ENCODE measurements at regions not wholly inside any gene's neighbourhood (a gene's known extent, or its start where the extent isn't known, plus 50 kb on each side); places are given as distances from the start of the nearest gene placed in this dataset.

- H3K4me3 Mint-ChIP-seq = no peak overlapping the region
- no peak overlapping the region for H3K27ac ChIP-seq (ENCODE audit: low read depth)
- H3K36me3 ChIP-seq (ENCODE audit: insufficient read depth) = no peaks in the 10 kb centered on the region
- no peak for TF ChIP-seq EZH2phosphoT487 (IDR thresholded peaks at IDR 0.05; ENCODE audit: unreplicated experiment)
- no peak for TF ChIP-seq NANOG (IDR thresholded peaks at IDR 0.05; ENCODE audit: borderline replicate concordance)
- TF ChIP-seq POLR2AphosphoS5 (IDR thresholded peaks at IDR 0.05; ENCODE audit: low read depth) = no peak
- TF ChIP-seq ZNF114 (CRISPR knock-in tag; IDR thresholded peaks at IDR 0.05) = no peak
- TF ChIP-seq STAT1 (IDR thresholded peaks at IDR 0.05; ENCODE audit: unreplicated experiment) = no peak
- no peak for TF ChIP-seq EZH2 (IDR thresholded peaks at IDR 0.05; ENCODE audit: low read depth, unreplicated experiment)
- TF ChIP-seq ETS1 (IDR thresholded peaks at IDR 0.05) = no peak
- TF ChIP-seq JUNB (IDR thresholded peaks at IDR 0.05; ENCODE audit: unreplicated experiment) = no peak
- TF ChIP-seq ZNF462 (CRISPR knock-in tag; IDR thresholded peaks at IDR 0.05) = no peak
- TF ChIP-seq ZNF331 (CRISPR knock-in tag; IDR thresholded peaks at IDR 0.05; ENCODE audit: low read depth) = no peak
- TF ChIP-seq CREB1 (CRISPR knock-in tag; IDR thresholded peaks at IDR 0.05; ENCODE audit: low read depth) = no peak
- no peak for TF ChIP-seq CTCF (conservative IDR thresholded peaks at IDR 0.05; ENCODE audit: low read depth in 2 of 2)
- TF ChIP-seq REST (IDR thresholded peaks at IDR 0.05; ENCODE audit: unreplicated experiment) = no peak
- H3K36me3 Mint-ChIP-seq (ENCODE audit: low read depth) = no peaks in the 10 kb centered on the region
- H3K27me3 ChIP-seq (ENCODE audit: insufficient read depth) = no peaks in the 10 kb centered on the region
- H4K20me1 ChIP-seq (replicated peaks; ENCODE audit: insufficient read depth) = no peaks in the 10 kb centered on the region
- no peak overlapping the region for H3K4me3 ChIP-seq
- H3K9me2 ChIP-seq (ENCODE audit: insufficient read depth) = 0 out of 2 replicates have a peak, but pooled peaks cover 8% of the 10 kb centered on the region
- no peak for ATAC-seq
- no peak for DNase-seq (ENCODE audit: low spot score)
- H2AFZ ChIP-seq = no peak overlapping the region
- H3K27me3 Mint-ChIP-seq (ENCODE audit: insufficient read depth, low read depth, poor library complexity) = peaks cover 2% of the 10 kb centered on the region
- H3K9me3 Mint-ChIP-seq = no peaks in the 10 kb centered on the region
- H3K79me2 ChIP-seq (replicated peaks; ENCODE audit: insufficient read depth) = no peaks in the 10 kb centered on the region
- H3K27ac Mint-ChIP-seq = no peak overlapping the region
- no peak overlapping the region for H3K4me2 ChIP-seq
- H3K4me1 ChIP-seq (ENCODE audit: insufficient read depth) = no peaks in the 10 kb centered on the region
- no peaks in the 10 kb centered on the region for H3K4me1 Mint-ChIP-seq
- H3F3A ChIP-seq (replicated peaks; ENCODE audit: low read depth) = no peaks in the 10 kb centered on the region
These were observed 304.1 kb downstream of the SATB1 start for GRCh38 chr3:18121020-18121419.
